ENCODE measurements at regions not wholly inside any gene's neighbourhood (a gene's known extent, or its start where the extent isn't known, plus 50 kb on each side); places are given as distances from the start of the nearest gene placed in this dataset.

DNA sequence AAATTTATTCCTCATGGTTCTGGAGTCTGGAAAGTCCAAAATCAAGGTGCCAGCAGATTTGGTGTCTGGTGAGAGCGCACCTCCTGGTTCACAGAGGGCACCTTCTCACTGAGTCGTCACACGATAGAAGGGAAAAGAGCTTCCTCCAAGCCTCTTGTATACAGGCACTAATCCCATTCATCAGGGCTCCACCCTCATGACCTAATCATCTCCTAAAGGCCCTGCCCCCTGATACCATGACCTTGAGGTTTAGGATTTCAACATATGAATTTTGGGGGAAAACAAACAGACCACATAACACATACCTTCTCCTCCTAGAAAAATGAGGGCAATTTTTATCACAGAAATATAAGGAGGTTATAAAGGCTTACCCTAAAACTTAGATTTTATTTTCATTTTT lies 88.0 kb upstream of the NFIA start:
- no peak for DNase-seq (ENCODE audit: extremely low read depth, low read depth)
- TF ChIP-seq, protein P1, sequence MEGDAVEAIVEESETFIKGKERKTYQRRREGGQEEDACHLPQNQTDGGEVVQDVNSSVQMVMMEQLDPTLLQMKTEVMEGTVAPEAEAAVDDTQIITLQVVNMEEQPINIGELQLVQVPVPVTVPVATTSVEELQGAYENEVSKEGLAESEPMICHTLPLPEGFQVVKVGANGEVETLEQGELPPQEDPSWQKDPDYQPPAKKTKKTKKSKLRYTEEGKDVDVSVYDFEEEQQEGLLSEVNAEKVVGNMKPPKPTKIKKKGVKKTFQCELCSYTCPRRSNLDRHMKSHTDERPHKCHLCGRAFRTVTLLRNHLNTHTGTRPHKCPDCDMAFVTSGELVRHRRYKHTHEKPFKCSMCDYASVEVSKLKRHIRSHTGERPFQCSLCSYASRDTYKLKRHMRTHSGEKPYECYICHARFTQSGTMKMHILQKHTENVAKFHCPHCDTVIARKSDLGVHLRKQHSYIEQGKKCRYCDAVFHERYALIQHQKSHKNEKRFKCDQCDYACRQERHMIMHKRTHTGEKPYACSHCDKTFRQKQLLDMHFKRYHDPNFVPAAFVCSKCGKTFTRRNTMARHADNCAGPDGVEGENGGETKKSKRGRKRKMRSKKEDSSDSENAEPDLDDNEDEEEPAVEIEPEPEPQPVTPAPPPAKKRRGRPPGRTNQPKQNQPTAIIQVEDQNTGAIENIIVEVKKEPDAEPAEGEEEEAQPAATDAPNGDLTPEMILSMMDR (IDR thresholded peaks at IDR 0.05; ENCODE audit: low read depth, low read length, missing control alignments) = no peak
- H3K4me3 ChIP-seq (replicated peaks; ENCODE audit: low read depth, low read length) = no peak overlapping the region

DNA sequence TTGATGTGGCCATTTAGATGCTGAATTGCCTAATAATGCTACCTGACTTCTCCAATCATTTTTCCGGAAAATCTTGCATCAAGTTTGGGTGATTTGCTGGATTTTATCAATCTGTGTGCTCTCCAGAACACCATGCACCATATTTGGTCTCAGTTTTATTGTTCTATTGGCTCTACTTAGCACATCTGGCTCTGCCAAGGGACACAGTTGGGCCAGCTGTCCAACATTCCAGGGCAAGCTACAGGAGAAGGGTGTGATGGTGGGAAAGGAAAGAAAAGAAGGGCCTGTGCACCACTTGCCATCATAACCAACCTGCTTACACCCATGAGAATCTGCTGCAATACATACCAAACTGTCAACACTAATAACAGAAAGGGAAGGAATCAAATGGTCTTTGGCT lies 90.2 kb upstream of the NFIA start:
- TF ChIP-seq, protein P1 (IDR thresholded peaks at IDR 0.05; ENCODE audit: low read depth, low read length, missing control alignments) = no peak
- DNase-seq (ENCODE audit: extremely low read depth, low read depth) = no peak
- H3K4me3 ChIP-seq (replicated peaks; ENCODE audit: low read depth, low read length) = no peak overlapping the region

DNA sequence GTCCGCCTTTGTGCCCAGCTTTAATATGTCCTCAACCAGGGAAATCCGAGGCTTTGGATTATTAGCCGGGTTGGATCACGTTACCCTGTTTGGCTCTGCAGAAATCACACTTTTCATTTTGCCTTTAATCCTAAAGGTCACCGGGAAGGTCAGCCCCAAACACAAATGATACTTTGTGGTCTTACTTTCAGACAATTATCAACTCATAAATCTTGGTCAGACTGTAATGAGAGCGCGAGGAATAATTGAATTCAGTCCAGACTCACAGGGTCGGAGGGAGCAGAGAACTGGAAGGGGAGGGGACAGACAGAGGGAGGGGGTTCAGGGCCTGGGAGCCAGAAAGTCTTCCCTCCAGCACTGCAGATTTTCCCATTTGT lies 91.7 kb upstream of the NFIA start:
- no peak for DNase-seq (ENCODE audit: extremely low read depth, low read depth)
- TF ChIP-seq, protein P1 (IDR thresholded peaks at IDR 0.05; ENCODE audit: low read depth, low read length, missing control alignments) = no peak

DNA sequence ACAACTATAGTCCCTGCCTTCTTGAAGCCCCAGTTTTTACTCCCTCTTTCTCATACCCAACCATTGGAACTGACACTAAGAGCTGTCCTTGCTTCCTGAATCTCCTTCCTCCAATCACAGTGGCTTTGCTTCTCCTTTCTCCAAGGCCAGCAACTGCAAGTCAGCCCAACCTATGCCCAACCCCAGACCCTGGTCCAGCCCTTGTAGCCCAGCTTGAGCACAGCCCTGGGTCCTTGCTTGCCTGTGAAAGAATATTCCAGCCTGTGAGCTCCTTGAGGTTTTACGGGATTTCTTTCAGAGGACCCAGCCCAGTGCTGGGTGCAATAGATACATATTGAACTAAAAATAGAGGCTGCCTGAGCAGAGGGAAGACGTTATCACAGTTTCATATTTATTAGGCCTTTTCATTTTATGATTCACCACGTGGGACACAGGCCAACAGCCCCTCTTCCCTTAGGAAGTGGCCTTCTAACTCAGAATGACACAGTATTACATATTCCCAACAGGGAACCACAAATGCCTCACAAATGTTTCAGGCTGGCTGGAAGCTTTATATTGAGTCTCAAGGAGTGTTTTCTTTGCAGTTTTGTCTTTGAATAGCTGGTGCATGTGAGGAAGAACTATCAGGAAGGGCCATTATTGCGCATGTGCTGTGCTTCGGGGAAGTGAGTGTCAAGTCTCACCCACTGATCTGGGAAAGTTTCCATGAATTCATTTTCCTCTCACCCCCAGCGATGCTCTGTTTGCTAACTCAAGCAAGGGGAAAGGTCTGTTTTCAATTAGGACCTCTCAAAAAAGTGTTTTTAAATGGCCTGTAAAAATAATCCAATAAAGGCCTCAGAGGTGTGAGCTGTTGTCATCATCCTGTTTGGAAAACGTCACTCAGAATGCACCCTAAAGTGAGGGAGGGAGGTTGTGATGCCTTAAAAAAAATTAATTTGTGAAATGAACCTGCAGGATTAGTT lies 92.3 kb upstream of the NFIA start:
- H3K4me3 ChIP-seq (replicated peaks; ENCODE audit: low read depth, low read length) = no peak overlapping the region
- peak; percentile 80 for DNase-seq (ENCODE audit: extremely low read depth, low read depth)
- TF ChIP-seq, protein P1 (IDR thresholded peaks at IDR 0.05; ENCODE audit: low read depth, low read length, missing control alignments) = no peak

More for the DNA sequence above, 91.7 kb upstream of the NFIA start:
- H3K4me3 ChIP-seq (replicated peaks; ENCODE audit: low read depth, low read length) = no peak overlapping the region

DNA sequence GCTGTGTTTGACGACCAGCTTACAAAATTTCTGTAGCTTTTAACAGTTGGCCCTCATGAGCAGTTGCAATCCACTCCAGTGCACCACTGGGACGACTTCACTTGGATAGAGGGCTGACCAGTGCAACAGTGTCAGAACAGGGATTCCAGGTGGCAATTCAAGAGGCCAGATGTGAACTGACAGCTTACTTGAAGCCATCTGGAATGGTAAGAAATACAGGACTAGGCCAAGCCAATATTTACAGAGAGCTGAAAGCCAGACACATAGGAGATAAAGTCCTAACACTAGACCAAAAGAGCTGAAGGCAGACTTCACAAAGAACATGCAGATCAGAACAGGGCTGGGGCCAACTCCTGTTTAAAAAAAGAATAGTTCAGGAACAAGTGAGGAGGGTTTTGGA lies 93.5 kb upstream of the NFIA start:
- DNase-seq (ENCODE audit: extremely low read depth, low read depth) = no peak
- H3K4me3 ChIP-seq (replicated peaks; ENCODE audit: low read depth, low read length) = no peak overlapping the region
- TF ChIP-seq, protein P1 (IDR thresholded peaks at IDR 0.05; ENCODE audit: low read depth, low read length, missing control alignments) = no peak

DNA sequence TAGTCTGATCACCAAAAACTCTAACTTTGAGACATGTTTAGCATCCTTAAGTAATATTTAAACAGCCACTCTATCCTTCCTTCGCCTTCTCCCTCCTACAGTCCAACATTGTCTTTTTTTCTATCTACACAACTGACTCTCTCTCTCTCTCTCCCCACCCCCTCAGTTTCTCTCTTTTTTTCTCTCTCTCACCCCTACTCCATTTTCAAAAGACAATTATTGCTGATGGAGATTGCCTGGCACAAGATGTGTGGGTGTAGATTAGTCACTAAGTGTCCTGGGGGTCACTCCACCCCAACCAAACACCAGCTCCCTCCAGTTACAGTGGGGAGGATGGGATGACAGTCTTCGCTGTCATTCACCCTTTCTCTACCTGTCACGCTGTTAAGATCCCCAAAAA lies 94.5 kb upstream of the NFIA start:
- DNase-seq (ENCODE audit: extremely low read depth, low read depth) = no peak
- no peak overlapping the region for H3K4me3 ChIP-seq (replicated peaks; ENCODE audit: low read depth, low read length)
- TF ChIP-seq, protein P1 (IDR thresholded peaks at IDR 0.05; ENCODE audit: low read depth, low read length, missing control alignments) = no peak

Data from HFF-Myc (cell line).